ENCODE measurements at regions not wholly inside any gene's neighbourhood (a gene's known extent, or its start where the extent isn't known, plus 50 kb on each side); places are given as distances from the start of the nearest gene placed in this dataset.

- Histone ChIP-seq H3K4me3 (ENCODE audit: low read depth in 2 of 2, low read length in 2 of 2) (no peak overlapping the region), H3K36me3 (ENCODE audit: control insufficient read depth, insufficient read depth, low read length) (no peaks in the 10 kb centered on the region), H3K27me3 (ENCODE audit: control insufficient read depth, insufficient read depth, low read length) (no peaks in the 10 kb centered on the region), H3K9me3 (ENCODE audit: control insufficient read depth, insufficient read depth, low read depth, low read length) (no peaks in the 10 kb centered on the region), H3K27ac (ENCODE audit: low read length) (no peak overlapping the region), H3K4me1 (ENCODE audit: control insufficient read depth, insufficient read depth, low read length) (no peaks in the 10 kb centered on the region)
- no peak for DNase-seq (ENCODE audit: low read depth, low spot score)
- no TSS peak for BruUV-seq (replicated peaks)
- CTCF ChIA-PET: no interaction called here
- ATAC-seq: no peak
- intact Hi-C loops (cut with micrococcal nuclease; ENCODE audit: unreplicated experiment) (no loop called here), in situ Hi-C loops (cut with HindIII; ENCODE audit: low pct_unique_long_range_greater_than_20kb, low sequenced_read_pairs) (no loop called here)
- TF ChIP-seq, protein P1, sequence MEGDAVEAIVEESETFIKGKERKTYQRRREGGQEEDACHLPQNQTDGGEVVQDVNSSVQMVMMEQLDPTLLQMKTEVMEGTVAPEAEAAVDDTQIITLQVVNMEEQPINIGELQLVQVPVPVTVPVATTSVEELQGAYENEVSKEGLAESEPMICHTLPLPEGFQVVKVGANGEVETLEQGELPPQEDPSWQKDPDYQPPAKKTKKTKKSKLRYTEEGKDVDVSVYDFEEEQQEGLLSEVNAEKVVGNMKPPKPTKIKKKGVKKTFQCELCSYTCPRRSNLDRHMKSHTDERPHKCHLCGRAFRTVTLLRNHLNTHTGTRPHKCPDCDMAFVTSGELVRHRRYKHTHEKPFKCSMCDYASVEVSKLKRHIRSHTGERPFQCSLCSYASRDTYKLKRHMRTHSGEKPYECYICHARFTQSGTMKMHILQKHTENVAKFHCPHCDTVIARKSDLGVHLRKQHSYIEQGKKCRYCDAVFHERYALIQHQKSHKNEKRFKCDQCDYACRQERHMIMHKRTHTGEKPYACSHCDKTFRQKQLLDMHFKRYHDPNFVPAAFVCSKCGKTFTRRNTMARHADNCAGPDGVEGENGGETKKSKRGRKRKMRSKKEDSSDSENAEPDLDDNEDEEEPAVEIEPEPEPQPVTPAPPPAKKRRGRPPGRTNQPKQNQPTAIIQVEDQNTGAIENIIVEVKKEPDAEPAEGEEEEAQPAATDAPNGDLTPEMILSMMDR (IDR thresholded peaks at IDR 0.05): no peak
- TF ChIP-seq TCF7L2 (IDR thresholded peaks at IDR 0.05; ENCODE audit: low read depth, low read length): no peak
- no peak for TF ChIP-seq SIN3A (IDR thresholded peaks at IDR 0.05; ENCODE audit: borderline replicate concordance, insufficient read depth, low read depth, low read length)
- no peak for TF ChIP-seq REST (IDR thresholded peaks at IDR 0.05; ENCODE audit: insufficient read depth in 1 of 2, low read depth in 2 of 2, low read length in 1 of 2)
- no peak for TF ChIP-seq POLR2AphosphoS5 (IDR thresholded peaks at IDR 0.05; ENCODE audit: low read depth, low read length)
- POLR2A ChIA-PET: no interaction called here
Measured at GRCh38 chr3:103112273-103112672, 677.5 kb downstream of the ZPLD1 start.

- H3K4me3 ChIP-seq (ENCODE audit: low read depth in 2 of 2, low read length in 2 of 2): no peak overlapping the region
- in situ Hi-C loops (cut with HindIII; ENCODE audit: low pct_unique_long_range_greater_than_20kb, low sequenced_read_pairs): no loop called here
- no peaks in the 10 kb centered on the region for H3K4me1 ChIP-seq (ENCODE audit: control insufficient read depth, insufficient read depth, low read length)
- no peaks in the 10 kb centered on the region for H3K36me3 ChIP-seq (ENCODE audit: control insufficient read depth, insufficient read depth, low read length)
- no TSS peak for BruUV-seq (replicated peaks)
- TF ChIP-seq SIN3A (IDR thresholded peaks at IDR 0.05; ENCODE audit: borderline replicate concordance, insufficient read depth, low read depth, low read length) (no peak), POLR2AphosphoS5 (IDR thresholded peaks at IDR 0.05; ENCODE audit: low read depth, low read length) (no peak), REST (IDR thresholded peaks at IDR 0.05; ENCODE audit: insufficient read depth in 1 of 2, low read depth in 2 of 2, low read length in 1 of 2) (no peak), TCF7L2 (IDR thresholded peaks at IDR 0.05; ENCODE audit: low read depth, low read length) (no peak)
- TF ChIP-seq, protein P1 (IDR thresholded peaks at IDR 0.05): no peak
- intact Hi-C loops (cut with micrococcal nuclease; ENCODE audit: unreplicated experiment): no loop called here
- H3K27ac ChIP-seq (ENCODE audit: low read length): no peak overlapping the region
- DNase-seq (ENCODE audit: low read depth, low spot score) (no peak), ATAC-seq (no peak)
- H3K9me3 ChIP-seq (ENCODE audit: control insufficient read depth, insufficient read depth, low read depth, low read length): no peaks in the 10 kb centered on the region; the same call in 1 of the 2 replicates
- CTCF ChIA-PET: interaction anchor here (0.5 kb wide), 1 partner anchor 971 kb away, joined by 3 read pairs; no protein-coding TSS in a partner anchor
- H3K27me3 ChIP-seq (ENCODE audit: control insufficient read depth, insufficient read depth, low read length): no peaks in the 10 kb centered on the region
- POLR2A ChIA-PET: no interaction called here
Measured at GRCh38 chr3:103126115-103126514, 691.3 kb downstream of the ZPLD1 start.
